ENCODE measurements at regions not wholly inside any gene's neighbourhood (a gene's known extent, or its start where the extent isn't known, plus 50 kb on each side); places are given as distances from the start of the nearest gene placed in this dataset.

GRCh38 chr18:6465281-6465680, 50.6 kb upstream of the L3MBTL4 start:
- TF ChIP-seq CTCF (IDR thresholded peaks at IDR 0.05 in 8 of 11, conservative IDR thresholded peaks at IDR 0.05 in 3 of 11) (no peak), POLR2A (IDR thresholded peaks at IDR 0.05) (no peak)
